ENCODE measurements at regions not wholly inside any gene's neighbourhood (a gene's known extent, or its start where the extent isn't known, plus 50 kb on each side); places are given as distances from the start of the nearest gene placed in this dataset.
"Not testable (repeated sequence)": the region's sequence is repeated elsewhere in the genome, so short reads cannot be mapped to it uniquely, and the experiment has no call there.

DNA sequence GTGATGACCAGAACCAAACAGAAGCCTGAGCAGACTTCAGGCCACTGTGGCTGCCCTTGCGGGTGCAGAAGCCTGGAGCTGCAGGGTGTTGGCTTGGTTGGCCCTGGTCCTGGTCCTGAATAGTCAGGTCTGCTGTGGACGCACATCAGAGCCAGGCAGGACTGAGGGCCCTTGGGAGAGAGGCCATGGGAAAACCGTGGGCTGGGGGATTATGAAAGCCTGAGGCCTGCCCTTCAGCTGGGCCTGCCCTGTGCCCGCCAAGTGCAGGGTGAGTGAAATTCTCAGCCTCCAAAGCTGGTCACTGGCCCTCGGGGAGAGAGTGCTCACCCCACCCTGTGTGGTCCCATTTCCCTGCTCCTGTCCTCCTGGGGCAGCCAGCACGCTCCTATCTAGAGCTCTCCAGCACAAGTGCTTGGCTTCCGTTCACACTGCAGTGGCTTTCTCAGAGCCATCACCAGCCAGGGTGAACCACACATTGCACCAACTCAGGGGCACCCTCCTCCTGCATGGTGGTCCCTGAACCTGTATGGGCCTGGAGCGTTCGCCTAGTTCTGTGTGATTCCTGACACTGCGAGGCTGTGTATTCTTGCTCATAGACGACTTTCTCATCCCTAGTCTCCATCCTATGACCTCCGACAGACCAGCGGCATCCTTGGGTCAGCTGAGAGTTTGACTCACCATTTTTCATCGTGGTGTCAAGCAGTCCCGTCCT, 146.1 kb downstream of the TTLL2 start:
- DNase-seq = peak; percentile 46

GRCh38 chr6:167471548-167471930, 146.7 kb downstream of the TTLL2 start:
- no peak for DNase-seq

DNA sequence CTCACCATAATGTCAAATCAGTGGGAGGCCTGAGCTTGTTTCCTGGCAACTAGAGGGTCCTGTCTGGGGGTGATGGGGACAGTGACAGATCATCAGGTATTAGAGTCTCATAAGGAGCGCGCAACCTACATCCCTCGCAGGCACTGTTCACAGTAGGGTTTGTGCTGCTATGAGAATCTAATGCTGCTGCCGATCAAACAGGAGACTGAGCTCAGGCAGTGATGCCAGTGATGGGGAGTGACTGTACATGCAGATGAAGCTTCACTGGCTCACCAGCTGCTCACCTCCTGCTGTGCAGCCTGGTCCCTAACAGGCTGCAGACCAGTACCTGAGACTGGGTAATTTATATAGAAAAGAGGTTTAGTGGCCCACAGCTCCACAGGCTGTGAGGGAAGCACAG, 147.3 kb downstream of the TTLL2 start:
- no peak for DNase-seq

GRCh38 chr6:167472880-167473279, 148.0 kb downstream of the TTLL2 start:
- no peak for DNase-seq

DNA sequence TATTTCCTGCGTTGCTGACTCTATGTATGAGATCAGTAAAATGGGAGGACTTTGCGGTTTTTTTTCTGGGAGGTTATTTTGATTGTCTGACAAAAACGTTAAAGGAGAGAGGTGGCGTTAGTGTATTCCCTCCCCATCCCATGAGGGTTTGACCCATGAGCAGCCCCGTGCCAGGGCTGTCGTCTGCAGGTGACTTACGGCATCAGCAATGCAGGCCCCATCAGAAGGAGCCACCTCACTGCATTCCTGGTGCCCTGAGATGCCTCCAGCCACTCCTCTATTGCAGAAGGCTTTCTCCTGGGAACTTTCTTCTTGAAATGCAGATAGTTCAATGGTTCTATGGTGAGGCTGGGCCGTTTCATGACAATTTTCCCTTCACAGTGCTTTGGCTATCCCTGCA, 149.3 kb downstream of the TTLL2 start:
- DNase-seq = no peak

GRCh38 chr6:167474725-167475124, 149.8 kb downstream of the TTLL2 start:
- no peak for DNase-seq

DNA sequence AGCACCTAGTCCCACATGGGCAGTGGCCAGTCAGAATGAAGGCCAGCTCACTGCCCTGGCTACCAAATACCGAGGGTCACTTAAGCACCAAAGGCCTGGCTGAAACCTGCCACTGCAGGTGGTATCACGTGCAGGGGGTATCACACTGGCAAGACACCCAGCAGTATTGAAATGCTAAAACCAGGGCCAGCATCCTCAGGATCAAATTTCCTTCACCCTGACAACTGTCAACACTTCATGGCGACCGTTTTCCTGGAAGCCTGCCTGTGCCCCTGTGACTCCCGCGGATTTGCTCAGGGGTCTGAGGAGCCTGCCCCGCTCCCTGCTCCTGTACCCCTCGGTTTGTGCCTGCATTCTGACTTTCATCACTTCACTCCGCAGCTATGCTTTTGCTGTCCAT, 151.1 kb downstream of the TTLL2 start:
- no peak for DNase-seq

- no peak for DNase-seq
These were observed 152.1 kb downstream of the TTLL2 start for GRCh38 chr6:167476844-167477595.

DNA sequence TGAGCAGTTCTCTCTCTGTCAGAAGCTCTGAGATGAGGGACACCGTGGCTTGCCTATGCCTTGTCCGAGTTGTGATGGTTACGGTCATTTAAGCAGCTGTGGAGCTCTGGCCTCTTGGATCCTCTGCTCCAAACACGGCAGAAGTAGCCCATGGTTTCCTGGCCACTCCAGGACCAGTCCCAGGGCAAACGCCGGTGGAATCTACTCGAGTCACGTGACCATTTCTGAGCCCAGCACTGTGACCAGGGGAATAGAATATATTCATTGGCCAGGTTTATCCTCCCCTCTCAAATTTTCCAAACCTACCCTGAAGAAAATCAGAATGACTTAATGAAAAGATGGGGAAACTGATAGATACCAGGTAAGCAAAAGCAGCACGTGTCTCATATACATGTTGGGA, 152.8 kb downstream of the TTLL2 start:
- DNase-seq = no peak

DNA sequence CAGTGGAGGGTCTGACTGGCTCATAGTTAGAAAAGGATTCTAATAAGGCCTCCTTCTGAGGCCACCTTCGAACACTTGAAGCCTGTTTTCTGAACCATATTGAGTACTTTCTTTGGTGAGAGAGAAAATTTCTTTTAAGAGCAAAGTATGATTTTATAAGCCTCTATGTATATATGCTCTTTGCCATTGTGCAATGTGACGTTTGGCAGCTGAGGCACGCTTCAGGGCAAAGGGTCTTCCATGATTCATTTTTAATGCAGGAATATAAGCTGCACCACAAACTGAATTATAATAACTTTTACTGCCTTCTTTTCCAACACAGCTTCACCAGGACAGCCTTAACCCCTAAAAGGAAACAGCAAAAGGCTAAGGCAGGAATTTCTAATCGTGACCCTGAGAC, 154.4 kb downstream of the TTLL2 start:
- no peak for DNase-seq

DNA sequence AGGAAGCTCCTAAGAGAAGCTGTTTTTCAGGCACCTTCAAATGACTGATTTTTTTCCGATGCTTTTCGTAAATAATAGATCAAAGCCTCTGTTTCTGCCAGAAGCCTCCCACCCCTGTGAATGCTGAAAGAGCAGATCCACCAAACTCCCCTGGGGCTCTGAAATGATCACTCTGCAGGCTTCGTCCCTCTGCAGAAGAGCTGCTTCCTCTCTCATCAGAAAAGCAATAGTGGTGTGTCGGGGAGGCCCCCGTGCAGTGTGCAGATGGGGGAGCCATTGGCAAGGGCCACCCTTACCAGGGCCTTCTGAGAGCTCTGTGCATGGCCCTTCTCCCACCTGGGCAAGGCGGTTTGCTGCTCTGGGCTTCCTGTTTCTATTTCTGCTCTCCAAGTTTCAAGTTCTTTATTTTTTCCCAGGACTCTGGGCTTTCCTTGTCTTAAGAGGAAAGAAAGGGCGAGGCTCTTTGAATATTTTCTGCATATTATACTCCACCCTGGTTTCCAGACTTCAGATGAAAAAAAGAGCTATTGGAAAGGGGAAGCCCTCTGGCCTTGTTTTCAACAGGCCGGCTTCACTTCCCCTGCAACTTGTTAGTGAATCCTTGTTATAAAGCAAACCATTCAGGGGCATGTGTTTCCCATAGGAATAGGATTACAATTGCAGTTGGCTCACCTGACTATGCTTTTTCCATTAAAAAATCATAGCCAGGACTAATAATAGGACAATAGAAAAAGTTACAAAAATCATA, 155.2 kb downstream of the TTLL2 start:
- DNase-seq = no peak

GRCh38 chr6:167481307-167481926, 156.5 kb downstream of the TTLL2 start:
- DNase-seq = peak; percentile 57

- DNase-seq = not testable (repeated sequence)
These were observed 157.9 kb downstream of the TTLL2 start for GRCh38 chr6:167482801-167483200.

GRCh38 chr6:167485186-167485978, 160.5 kb downstream of the TTLL2 start:
- DNase-seq = no peak

DNA sequence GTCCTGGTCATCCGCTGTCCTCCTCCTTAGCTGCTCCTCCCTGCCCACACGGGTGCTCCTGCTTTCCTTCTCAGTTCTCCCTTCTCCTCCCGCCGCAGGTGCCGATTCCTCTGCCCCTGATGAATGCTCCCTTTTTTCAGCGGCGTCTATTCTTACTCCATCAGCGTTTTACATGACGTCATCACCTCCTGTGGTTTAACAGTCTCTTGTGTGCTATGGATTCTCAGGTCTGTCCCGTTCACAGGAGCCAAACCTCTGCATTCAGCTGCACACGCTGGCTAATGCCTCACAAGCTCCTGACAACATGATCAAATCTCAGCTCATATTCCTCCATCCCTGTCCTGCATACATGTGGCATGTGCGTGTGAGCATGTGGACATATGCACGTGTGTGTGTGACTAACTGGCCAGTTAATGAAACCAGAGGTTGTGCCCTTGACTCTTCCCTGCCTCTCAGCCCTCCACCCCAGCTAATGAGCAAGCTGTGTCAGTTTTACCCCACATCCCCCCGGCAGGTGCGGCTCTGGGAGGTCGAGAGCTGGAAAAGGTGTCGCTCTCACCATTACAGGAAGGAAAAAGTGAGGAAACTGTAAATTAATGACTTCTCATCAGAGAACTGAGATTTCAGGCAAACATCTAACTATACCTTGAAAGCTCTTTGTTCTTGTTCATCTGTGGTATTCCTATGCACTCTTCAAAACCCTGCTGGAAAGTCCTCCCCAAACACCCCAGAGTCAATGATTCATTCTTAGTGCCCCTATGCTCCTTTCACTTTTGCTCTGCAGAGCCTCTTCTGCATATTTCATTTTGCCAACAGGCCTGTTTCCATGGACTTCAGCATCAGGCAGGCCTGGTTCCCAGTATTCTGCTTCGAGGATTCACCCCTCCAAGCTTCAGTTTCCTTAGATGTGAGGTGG, 163.1 kb downstream of the TTLL2 start:
- DNase-seq = no peak

- no peak for DNase-seq
These were observed 166.7 kb downstream of the TTLL2 start for GRCh38 chr6:167491438-167492099.

DNA sequence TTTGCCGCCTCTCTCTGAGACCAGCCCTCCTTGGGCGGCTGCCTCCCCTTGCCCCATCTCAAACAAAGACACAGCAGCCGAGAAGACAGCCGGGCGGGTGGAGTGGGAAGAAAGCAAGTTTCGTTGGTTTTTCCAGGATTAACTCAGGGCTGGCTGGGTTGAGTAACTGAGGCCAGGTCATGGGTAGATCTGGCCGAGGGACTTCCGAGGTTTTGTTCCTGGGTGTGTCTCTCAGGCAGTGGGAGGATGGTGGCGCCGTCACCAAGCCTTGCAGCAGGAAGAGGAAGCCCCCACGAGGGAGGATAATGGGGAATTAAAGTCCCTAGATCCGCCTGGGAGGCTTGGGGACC, 167.2 kb downstream of the TTLL2 start:
- DNase-seq = no peak

DNA sequence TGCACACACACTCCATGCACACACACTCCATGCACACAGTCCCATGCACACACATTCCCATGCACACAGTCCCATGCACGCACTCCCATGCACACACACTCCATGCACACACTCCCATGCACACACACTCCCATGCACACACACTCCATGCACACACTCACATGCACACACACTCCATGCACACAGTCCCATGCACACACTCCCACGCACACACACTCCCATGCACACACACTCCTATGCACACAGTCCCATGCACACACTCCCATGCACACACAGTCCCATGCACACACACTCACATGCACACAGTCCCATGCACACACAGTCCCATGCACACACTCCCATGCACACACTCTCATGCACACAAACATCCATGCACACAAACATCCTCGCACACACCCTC, 168.4 kb downstream of the TTLL2 start:
- no peak for DNase-seq

- DNase-seq = no peak
These were observed 169.3 kb downstream of the TTLL2 start for GRCh38 chr6:167493976-167494697.

GRCh38 chr6:167494698-167495435, 170.0 kb downstream of the TTLL2 start:
- no peak for DNase-seq
